SK-N-SH treated with all-trans-retinoic acid at 6 μM for 48 hours (cell line): ENCODE measurements at regions not wholly inside any gene's neighbourhood (a gene's known extent, or its start where the extent isn't known, plus 50 kb on each side); places are given as distances from the start of the nearest gene placed in this dataset.

Experiments used
- CREB5 ChIP-seq: fragments of 250-450 bp; sonication (Bioruptor Pico); IDR thresholded peaks from 2 replicates; pipeline ENCODE4 v1.5.1; 2020; ENCODE audit warnings: low read depth, mild to moderate bottlenecking, moderate library complexity
- ISL1 ChIP-seq: fragments of 250-450 bp; sonication (Bioruptor Pico); IDR thresholded peaks from 2 replicates; pipeline ENCODE4 v2.1.2; 2022; ENCODE audit warnings: mild to moderate bottlenecking, moderate library complexity

- TF ChIP-seq CREB5 (CRISPR knock-in tag) (no peak), ISL1 (CRISPR knock-in tag) (no peak)
These were observed 436.7 kb downstream of the EFNB2 start for GRCh38 chr13:106098778-106099177.
